HG03565 (cell line): ENCODE measurements at regions not wholly inside any gene's neighbourhood (a gene's known extent, or its start where the extent isn't known, plus 50 kb on each side); places are given as distances from the start of the nearest gene placed in this dataset.
"Not testable (repeated sequence)": the region's sequence is repeated elsewhere in the genome, so short reads cannot be mapped to it uniquely, and the experiment has no call there.

Experiments used
- ATAC-seq: cut with Tn5 transposase; IDR thresholded peaks from one replicate; pipeline ENCODE4 v1.9.1; 2021; ENCODE audit warnings: mild to moderate bottlenecking, moderate library complexity; ENCODE audit not compliant: unreplicated experiment

GRCh38 chr9:67708109-67708508 lies 150.6 kb upstream of the ANKRD20A1 start:
- not testable (repeated sequence) for ATAC-seq

- not testable (repeated sequence) for ATAC-seq
These were observed 147.3 kb upstream of the ANKRD20A1 start for GRCh38 chr9:67711429-67711828.

- ATAC-seq = not testable (repeated sequence)
These were observed 146.8 kb upstream of the ANKRD20A1 start for GRCh38 chr9:67711931-67712330.

GRCh38 chr9:67712956-67713355 lies 145.8 kb upstream of the ANKRD20A1 start:
- not testable (repeated sequence) for ATAC-seq

- ATAC-seq = not testable (repeated sequence)
These were observed 140.8 kb upstream of the ANKRD20A1 start for GRCh38 chr9:67717830-67718388.

- ATAC-seq = not testable (repeated sequence)
These were observed 138.2 kb upstream of the ANKRD20A1 start for GRCh38 chr9:67720491-67720890.

GRCh38 chr9:67722460-67723090 lies 136.2 kb upstream of the ANKRD20A1 start:
- ATAC-seq = peak; percentile 76

GRCh38 chr9:67723185-67723584 lies 135.5 kb upstream of the ANKRD20A1 start:
- not testable (repeated sequence) for ATAC-seq

GRCh38 chr9:67724885-67725284 lies 133.8 kb upstream of the ANKRD20A1 start:
- ATAC-seq = not testable (repeated sequence)

- ATAC-seq = peak; percentile 66
These were observed 132.3 kb upstream of the ANKRD20A1 start for GRCh38 chr9:67726213-67726988.

GRCh38 chr9:67763133-67763532 lies 95.6 kb upstream of the ANKRD20A1 start:
- not testable (repeated sequence) for ATAC-seq

- not testable (repeated sequence) for ATAC-seq
These were observed 86.9 kb upstream of the ANKRD20A1 start for GRCh38 chr9:67771807-67772206.

- ATAC-seq = not testable (repeated sequence)
These were observed 58.6 kb upstream of the ANKRD20A1 start for GRCh38 chr9:67800170-67800569.
